HG03064 (cell line): ENCODE measurements at regions not wholly inside any gene's neighbourhood (a gene's known extent, or its start where the extent isn't known, plus 50 kb on each side); places are given as distances from the start of the nearest gene placed in this dataset.
"Not testable (repeated sequence)": the region's sequence is repeated elsewhere in the genome, so short reads cannot be mapped to it uniquely, and the experiment has no call there.

Experiments
- ATAC-seq: cut with Tn5 transposase; IDR thresholded peaks from one replicate; pipeline ENCODE4 v1.9.1; 2021; ENCODE audit warnings: low read depth; ENCODE audit not compliant: unreplicated experiment

DNA sequence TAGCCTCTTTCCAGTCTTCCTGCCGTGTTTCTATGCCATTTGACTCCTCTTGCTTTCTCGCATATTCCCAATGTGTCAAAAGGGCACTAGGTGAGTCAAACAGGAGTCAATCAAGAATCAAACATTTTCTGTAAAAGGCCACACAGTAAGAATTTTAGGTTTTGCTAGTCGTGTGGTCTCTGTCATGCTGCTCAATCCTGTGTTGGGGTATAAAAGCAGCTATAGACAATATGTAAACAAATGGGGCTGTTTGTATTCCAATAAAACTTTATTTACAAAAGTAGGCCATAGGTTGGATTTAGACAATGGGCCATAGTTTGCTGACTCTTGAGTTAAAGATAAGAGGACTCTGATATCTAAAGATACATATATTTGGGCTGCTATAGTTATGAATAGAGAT, 235.4 kb upstream of the BTBD3 start:
- no peak for ATAC-seq

DNA sequence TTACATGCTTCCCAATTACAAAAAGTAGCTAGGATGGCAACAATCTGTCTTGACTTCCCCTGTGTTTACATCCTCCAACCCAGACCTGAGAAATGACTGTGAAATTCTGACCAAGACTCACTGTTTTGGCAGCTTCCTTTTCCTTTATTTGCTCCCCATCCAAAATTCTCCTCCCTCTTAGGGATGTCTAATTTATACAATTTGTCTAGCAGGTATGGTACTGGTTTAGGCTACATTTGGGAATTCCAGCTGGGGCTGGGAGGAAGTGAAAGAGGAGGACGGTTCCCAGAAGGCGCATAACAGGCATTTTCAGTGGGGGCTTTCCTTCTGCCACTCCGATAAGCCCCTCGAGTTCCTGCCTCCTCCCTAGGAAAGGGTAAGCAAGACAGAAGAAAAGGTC, 231.5 kb upstream of the BTBD3 start:
- ATAC-seq: no peak

- no peak for ATAC-seq
Observed at GRCh38 chr20:11686820-11687543, 230.7 kb upstream of the BTBD3 start.

- no peak for ATAC-seq
Observed at GRCh38 chr20:11687546-11688292, 230.0 kb upstream of the BTBD3 start.

GRCh38 chr20:11689262-11689661, 228.4 kb upstream of the BTBD3 start:
- no peak for ATAC-seq

- ATAC-seq: no peak
Observed at GRCh38 chr20:11691766-11692165, 225.9 kb upstream of the BTBD3 start.

GRCh38 chr20:11692567-11692966, 225.1 kb upstream of the BTBD3 start:
- no peak for ATAC-seq

- ATAC-seq: no peak
Observed at GRCh38 chr20:11694467-11694866, 223.2 kb upstream of the BTBD3 start.

DNA sequence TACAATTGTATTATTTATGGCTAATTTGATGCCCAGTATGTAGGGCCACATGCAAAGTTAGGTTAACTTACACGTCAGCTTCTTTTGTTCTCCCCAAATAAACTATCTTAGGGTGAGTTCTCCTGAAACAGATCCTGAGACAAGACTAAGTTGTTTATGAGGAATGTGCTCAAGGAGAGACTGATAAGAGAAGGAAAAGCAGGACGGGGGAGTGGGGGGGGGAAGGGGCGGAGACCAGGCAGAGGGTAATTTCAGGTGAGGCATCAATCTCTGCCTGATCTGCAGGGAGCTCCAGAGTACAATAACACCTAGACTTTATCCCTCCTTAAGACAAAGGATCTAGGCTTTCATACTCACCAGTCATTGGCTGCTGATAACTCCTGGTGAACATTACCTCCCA, 220.6 kb upstream of the BTBD3 start:
- no peak for ATAC-seq

DNA sequence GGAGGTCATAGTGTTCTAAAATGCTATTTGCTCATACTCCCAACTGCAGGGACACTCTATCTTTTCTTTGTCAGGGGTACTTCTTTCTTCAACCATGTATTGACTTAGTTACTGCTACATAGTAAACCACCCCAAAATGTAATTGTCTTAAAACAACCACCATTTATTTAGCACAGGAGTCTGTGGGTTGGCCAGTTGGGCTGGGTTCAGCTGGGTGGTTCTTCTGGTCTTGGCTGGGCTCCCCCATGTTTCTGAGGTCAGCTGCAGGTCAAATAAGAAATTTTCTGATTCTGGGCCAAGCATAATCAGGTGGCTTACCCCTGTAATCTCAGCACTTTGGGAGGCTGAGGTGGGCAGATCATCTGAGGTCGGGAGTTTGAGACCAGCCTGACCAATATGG, 220.0 kb upstream of the BTBD3 start:
- no peak for ATAC-seq

GRCh38 chr20:11698124-11698523, 219.6 kb upstream of the BTBD3 start:
- ATAC-seq: no peak

DNA sequence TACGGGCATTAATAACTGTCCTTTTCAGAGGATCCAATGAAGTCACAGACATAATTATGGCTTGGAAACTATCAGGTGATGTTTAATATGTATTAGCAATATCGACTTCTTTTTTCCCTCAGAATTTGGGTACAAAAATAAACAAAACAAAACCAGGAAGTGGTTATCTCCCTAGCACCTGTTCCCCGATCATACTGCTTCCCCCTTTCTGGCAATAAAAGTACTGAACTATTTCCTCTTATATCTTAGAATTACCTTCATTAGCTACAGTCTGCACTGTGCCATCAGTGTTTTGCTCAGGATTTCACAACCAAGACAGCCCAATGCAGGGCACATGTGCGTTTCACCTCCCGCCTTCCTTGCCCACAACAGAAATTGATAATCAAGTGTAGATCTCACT, 216.9 kb upstream of the BTBD3 start:
- ATAC-seq: no peak

- no peak for ATAC-seq
Observed at GRCh38 chr20:11702721-11703518, 214.8 kb upstream of the BTBD3 start.

DNA sequence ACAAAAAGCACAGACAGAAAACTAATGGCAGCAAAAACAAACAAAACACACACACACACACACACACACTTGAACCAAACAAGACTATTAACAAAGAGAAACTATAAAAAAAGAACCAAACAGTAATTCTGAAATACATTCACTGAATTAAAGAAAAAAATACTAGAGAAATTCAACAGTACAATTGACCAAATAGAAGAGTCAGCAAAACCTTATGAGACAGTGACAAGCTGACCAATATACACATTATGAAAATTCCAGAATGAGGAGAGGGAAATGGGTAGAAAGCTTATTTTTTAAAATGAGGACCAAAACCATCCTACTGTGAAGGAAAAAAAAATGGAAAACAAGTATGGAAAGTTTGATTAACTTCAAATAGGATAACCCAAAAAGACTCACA, 212.2 kb upstream of the BTBD3 start:
- ATAC-seq: no peak

DNA sequence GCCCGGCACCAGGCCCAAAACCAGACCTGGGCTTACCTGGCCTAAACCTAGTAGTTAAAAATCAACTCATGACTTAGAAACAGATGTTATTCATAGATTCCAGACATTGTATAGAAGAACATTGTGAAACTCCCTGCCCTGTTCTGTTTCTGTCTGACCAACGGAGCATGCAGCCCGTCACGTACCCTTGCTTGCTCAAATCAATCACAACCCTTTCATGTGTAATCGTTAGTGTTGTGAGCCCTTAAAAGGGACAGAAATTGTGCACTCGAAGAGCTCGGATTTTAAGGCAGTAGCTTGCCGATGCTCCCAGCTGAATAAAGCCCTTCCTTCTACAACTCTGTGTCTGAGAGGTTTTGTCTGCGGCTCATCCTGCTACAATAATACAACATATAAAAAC, 209.5 kb upstream of the BTBD3 start:
- ATAC-seq: not testable (repeated sequence)

- no peak for ATAC-seq
Observed at GRCh38 chr20:11711214-11711613, 206.5 kb upstream of the BTBD3 start.

DNA sequence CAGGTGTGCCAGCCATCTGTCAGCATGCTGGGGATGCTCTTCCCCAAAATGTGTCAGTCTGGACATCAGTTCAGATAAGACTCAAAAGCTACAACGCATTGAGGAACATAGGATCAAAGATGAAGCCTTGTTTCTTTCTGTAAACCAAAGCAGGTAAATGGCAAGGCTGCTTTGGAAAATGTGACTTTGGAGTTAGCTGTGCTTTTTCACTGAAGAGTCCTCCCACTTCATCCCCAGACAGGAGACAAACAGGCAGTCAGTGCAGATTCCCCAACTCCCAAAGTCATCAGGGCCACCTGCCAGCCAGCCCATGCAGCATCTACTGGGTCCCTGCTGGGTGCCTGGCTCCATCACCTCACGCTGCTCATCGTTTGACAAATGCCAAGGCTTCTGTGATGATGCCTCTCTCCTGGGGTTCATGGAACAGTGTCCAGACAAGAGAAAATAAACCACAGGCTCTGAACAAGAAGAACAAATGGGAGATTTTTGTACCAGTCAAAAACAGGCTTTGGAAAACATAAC, 205.0 kb upstream of the BTBD3 start:
- no peak for ATAC-seq

- no peak for ATAC-seq
Observed at GRCh38 chr20:11714886-11715285, 202.8 kb upstream of the BTBD3 start.

DNA sequence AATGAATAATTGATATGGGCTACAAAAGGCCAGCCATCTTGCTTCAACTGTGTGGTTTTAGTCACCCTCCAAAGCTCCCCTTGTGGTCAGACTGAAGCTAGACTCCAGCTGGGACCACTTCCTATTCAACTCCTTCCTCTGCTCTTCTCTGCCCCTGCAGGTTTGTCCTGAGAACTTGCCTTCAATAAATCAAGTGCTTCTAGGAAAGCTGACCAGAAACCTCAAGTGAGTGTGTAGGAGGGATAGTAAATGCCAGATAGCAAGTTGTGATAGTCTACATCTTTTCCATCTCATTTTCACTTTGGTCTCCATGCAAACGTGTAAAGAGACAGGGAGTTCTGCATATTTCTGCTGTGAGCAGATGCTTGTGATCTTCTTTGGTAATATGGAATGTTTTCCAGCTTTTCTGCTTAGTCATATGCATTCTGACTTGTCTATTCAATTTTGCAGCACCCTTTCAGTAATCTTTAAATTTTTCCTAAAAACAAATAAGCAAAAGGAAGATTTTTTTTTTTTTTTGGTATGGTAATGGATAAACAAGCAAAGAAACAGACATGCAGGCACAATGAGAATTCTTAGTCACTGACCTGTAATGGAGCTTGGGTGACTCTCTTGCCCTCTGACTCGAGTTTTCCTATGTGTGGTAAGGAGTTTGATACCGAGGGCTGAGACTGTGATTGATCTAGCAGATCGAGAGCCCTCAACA, 201.3 kb upstream of the BTBD3 start:
- no peak for ATAC-seq

DNA sequence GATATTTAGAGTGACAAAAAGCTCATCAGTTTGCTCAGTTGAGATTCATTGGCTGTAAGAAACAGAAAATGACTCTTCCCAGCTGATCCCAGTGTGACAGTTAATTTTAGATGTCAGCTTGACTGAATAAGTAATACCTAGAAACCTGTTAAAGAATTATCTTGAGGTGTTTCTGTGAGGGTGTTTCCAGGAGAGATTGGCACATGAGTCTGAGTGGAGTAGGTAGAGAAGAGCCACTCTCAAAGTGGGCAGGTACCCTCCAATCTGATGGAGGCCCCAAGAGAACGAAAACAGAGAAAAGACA, 200.8 kb upstream of the BTBD3 start:
- ATAC-seq: no peak

DNA sequence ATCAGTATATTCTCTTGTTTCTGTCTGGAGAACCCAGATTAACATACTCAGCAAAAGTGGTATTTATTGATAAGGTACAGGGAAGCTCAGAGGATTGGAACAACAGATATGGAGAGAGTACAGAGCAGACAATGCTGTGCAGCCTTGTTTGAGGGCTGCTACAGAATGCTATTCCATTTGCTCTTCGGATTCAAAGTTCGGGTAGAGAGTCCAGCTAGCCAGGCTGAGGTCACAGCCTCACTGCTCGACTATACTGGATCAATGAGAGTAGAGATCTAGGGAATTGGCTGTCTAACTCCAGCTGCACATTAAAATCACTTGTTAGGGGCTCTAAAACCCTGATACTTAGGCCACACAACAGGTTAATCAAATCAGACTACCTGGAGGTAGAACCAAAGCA, 200.1 kb upstream of the BTBD3 start:
- no peak for ATAC-seq
